GM19351 (cell line): ENCODE measurements at regions not wholly inside any gene's neighbourhood (a gene's known extent, or its start where the extent isn't known, plus 50 kb on each side); places are given as distances from the start of the nearest gene placed in this dataset.
"Not testable (repeated sequence)": the region's sequence is repeated elsewhere in the genome, so short reads cannot be mapped to it uniquely, and the experiment has no call there.

Experiments
- ATAC-seq: cut with Tn5 transposase; IDR thresholded peaks from one replicate; pipeline ENCODE4 v1.9.1; 2021; ENCODE audit warnings: mild to moderate bottlenecking, moderate library complexity; ENCODE audit not compliant: unreplicated experiment

- not testable (repeated sequence) for ATAC-seq
Measured at GRCh38 chr7:149992366-149992765, 118.6 kb downstream of the ATP6V0E2 start.

GRCh38 chr7:149995369-149996026, 121.7 kb downstream of the ATP6V0E2 start:
- not testable (repeated sequence) for ATAC-seq

GRCh38 chr7:150000780-150001599, 127.2 kb downstream of the ATP6V0E2 start:
- not testable (repeated sequence) for ATAC-seq

GRCh38 chr7:150003304-150003810, 129.6 kb downstream of the ATP6V0E2 start:
- no peak for ATAC-seq

GRCh38 chr7:150003973-150004372, 130.2 kb downstream of the ATP6V0E2 start:
- not testable (repeated sequence) for ATAC-seq

- not testable (repeated sequence) for ATAC-seq
Measured at GRCh38 chr7:150004843-150005242, 131.1 kb downstream of the ATP6V0E2 start.

- ATAC-seq: not testable (repeated sequence)
Measured at GRCh38 chr7:150009620-150010303, 136.0 kb downstream of the ATP6V0E2 start.

GRCh38 chr7:150016651-150017189, 143.0 kb downstream of the ATP6V0E2 start:
- ATAC-seq: not testable (repeated sequence)

- not testable (repeated sequence) for ATAC-seq
Measured at GRCh38 chr7:150020210-150020609, 146.4 kb downstream of the ATP6V0E2 start.

GRCh38 chr7:150024550-150025490, 151.1 kb downstream of the ATP6V0E2 start:
- not testable (repeated sequence) for ATAC-seq

GRCh38 chr7:150025802-150026201, 152.0 kb downstream of the ATP6V0E2 start:
- ATAC-seq: not testable (repeated sequence)

- ATAC-seq: not testable (repeated sequence)
Measured at GRCh38 chr7:150028344-150029012, 154.7 kb downstream of the ATP6V0E2 start.

GRCh38 chr7:150029013-150029389, 155.2 kb downstream of the ATP6V0E2 start:
- ATAC-seq: not testable (repeated sequence)

- ATAC-seq: not testable (repeated sequence)
Measured at GRCh38 chr7:150031733-150032132, 158.0 kb downstream of the ATP6V0E2 start.

- ATAC-seq: not testable (repeated sequence)
Measured at GRCh38 chr7:150033711-150034110, 159.9 kb downstream of the ATP6V0E2 start.

- not testable (repeated sequence) for ATAC-seq
Measured at GRCh38 chr7:150035769-150036168, 162.0 kb downstream of the ATP6V0E2 start.

- ATAC-seq: not testable (repeated sequence)
Measured at GRCh38 chr7:150039061-150039460, 165.3 kb downstream of the ATP6V0E2 start.

- not testable (repeated sequence) for ATAC-seq
Measured at GRCh38 chr7:150042281-150042680, 168.5 kb downstream of the ATP6V0E2 start.

- not testable (repeated sequence) for ATAC-seq
Measured at GRCh38 chr7:150044771-150045170, 171.0 kb downstream of the ATP6V0E2 start.
